ENCODE measurements at regions not wholly inside any gene's neighbourhood (a gene's known extent, or its start where the extent isn't known, plus 50 kb on each side); places are given as distances from the start of the nearest gene placed in this dataset.

GRCh38 chr5:67903656-67904055, 311.9 kb upstream of the PIK3R1 start:
- WGBS (ENCODE audit: extremely low coverage, insufficient read length, low lambda C conversion rate): no CpG with 5 or more reads among the region's 2 CpGs
- Histone ChIP-seq H3T11ph (ENCODE audit: low read length) (no peak overlapping the region), H3K23ac (ENCODE audit: insufficient read length, low read depth, low read length) (no peak overlapping the region), H4K91ac (ENCODE audit: insufficient read length, low read depth, low read length) (no peak overlapping the region), H4K5ac (ENCODE audit: insufficient read length, low read depth, low read length) (no peak overlapping the region), H3K56ac (ENCODE audit: insufficient read length, low read depth, low read length) (no peak overlapping the region), H2BK12ac (ENCODE audit: insufficient read length, low read depth, low read length) (no peak overlapping the region), H4K20me1 (ENCODE audit: control insufficient read depth, insufficient read depth, insufficient read length) (no peaks in the 10 kb centered on the region), H3K9me3 (ENCODE audit: control insufficient read depth, low read depth, low read length) (no peaks in the 10 kb centered on the region), H3K18ac (ENCODE audit: insufficient read length, low read depth, low read length) (no peak overlapping the region), H3K27ac (ENCODE audit: insufficient read length, low read depth, low read length) (no peak overlapping the region), H2AK5ac (ENCODE audit: insufficient read length, low read length) (no peak overlapping the region), H3K79me2 (ENCODE audit: insufficient read depth, low read length) (no peaks in the 10 kb centered on the region), H3K4me1 (ENCODE audit: insufficient read depth, low read length) (no peaks in the 10 kb centered on the region), H4K8ac (replicated peaks; ENCODE audit: insufficient read length, low read depth, low read length) (no peak overlapping the region), H3K27me3 (ENCODE audit: insufficient read depth, low read length) (no peaks in the 10 kb centered on the region), H2BK5ac (ENCODE audit: insufficient read length, low read length) (no peak overlapping the region), H3K4ac (ENCODE audit: low read depth, low read length) (no peak overlapping the region), H2AFZ (ENCODE audit: low read length) (no peak overlapping the region), H2BK15ac (ENCODE audit: low read depth, low read length) (no peak overlapping the region), H3K4me2 (ENCODE audit: insufficient read depth, insufficient read length, low read length) (no peak overlapping the region), H2BK20ac (ENCODE audit: low read depth, low read length, poor library complexity, severe bottlenecking) (no peak overlapping the region), H3K14ac (ENCODE audit: insufficient read depth, low read length) (no peak overlapping the region), H3K79me1 (ENCODE audit: insufficient read depth, low read depth, low read length, poor library complexity, severe bottlenecking) (no peaks in the 10 kb centered on the region), H3K23me2 (ENCODE audit: insufficient read length, low read depth, low read length, poor library complexity, severe bottlenecking) (no peaks in the 10 kb centered on the region), H3K9ac (ENCODE audit: extremely low read depth, insufficient read length, low read length) (no peak overlapping the region), H2BK120ac (ENCODE audit: low read depth, low read length, poor library complexity, severe bottlenecking) (no peak overlapping the region)
- Mint-ChIP-seq H3K4me3 (no peak overlapping the region), H3K27me3 (ENCODE audit: low read depth) (no peaks in the 10 kb centered on the region), H3K27ac (no peak overlapping the region), H3K36me3 (ENCODE audit: insufficient read depth in 1 of 3, low read depth in 3 of 3) (no peaks in the 10 kb centered on the region), H3K4me1 (no peaks in the 10 kb centered on the region), H3K9me3 (no peaks in the 10 kb centered on the region)
- DNase-seq: no peak
- TF ChIP-seq CTCF (conservative IDR thresholded peaks at IDR 0.05): no peak
